SK-N-SH (cell line): ENCODE measurements at regions not wholly inside any gene's neighbourhood (a gene's known extent, or its start where the extent isn't known, plus 50 kb on each side); places are given as distances from the start of the nearest gene placed in this dataset.

Experiments used
- CHD2 ChIP-seq: fragments of 150-350 bp; IDR thresholded peaks from 2 replicates; pipeline ENCODE4 v1.6.1; 2018; ENCODE audit warnings: low read length; ENCODE audit not compliant: partially characterized antibody
- CTCF ChIP-seq: fragments of 200-600 bp; sonication (generic); IDR thresholded peaks from 2 replicates; pipeline ENCODE4 v1.6.1; 2017; ENCODE audit warnings: antibody characterized with exemption, mild to moderate bottlenecking, moderate library complexity
- EP300 ChIP-seq, 2 experiments: IDR thresholded peaks; 2 replicates each; pipeline versions ENCODE4 v1.4.0 to v1.6.1; 2012; ENCODE audit warnings: borderline replicate concordance in 1 of 2, low read depth in 1 of 2, low read length in 1 of 2
- GABPA ChIP-seq: IDR thresholded peaks from 2 replicates; pipeline ENCODE4 v1.4.0; 2012; ENCODE audit warnings: low read depth, mild to moderate bottlenecking
- POLR2AphosphoS5 ChIP-seq: IDR thresholded peaks from 2 replicates; pipeline ENCODE4 v1.6.1; 2012; ENCODE audit warnings: low read depth, low read length
- RFX5 ChIP-seq: IDR thresholded peaks from 2 replicates; pipeline ENCODE4 v1.6.1; 2012; ENCODE audit warnings: mild to moderate bottlenecking, improper control_type of control experiment, low read length
- USF1 ChIP-seq: IDR thresholded peaks from 2 replicates; pipeline ENCODE4 v1.4.0; 2012; ENCODE audit warnings: low read depth, borderline replicate concordance

- no peak for TF ChIP-seq USF1
- TF ChIP-seq CTCF, result no peak
- TF ChIP-seq EP300 (IDR thresholded peaks at IDR 0.05; ENCODE audit: borderline replicate concordance in 1 of 2, low read depth in 1 of 2, low read length in 1 of 2), result no peak
- no peak for TF ChIP-seq GABPA
- no peak for TF ChIP-seq POLR2AphosphoS5
- TF ChIP-seq RFX5, result no peak
- TF ChIP-seq CHD2, result no peak
Measured at GRCh38 chr9:31323726-31324444, 1060.6 kb upstream of the ACO1 start.
